CD4-positive, alpha-beta T cell treated with Interleukin-17A for 1 hour (primary cell): ENCODE measurements at regions not wholly inside any gene's neighbourhood (a gene's known extent, or its start where the extent isn't known, plus 50 kb on each side); places are given as distances from the start of the nearest gene placed in this dataset.
"Not testable (repeated sequence)": the region's sequence is repeated elsewhere in the genome, so short reads cannot be mapped to it uniquely, and the experiment has no call there.

Experiments
- DNase-seq: peaks from one replicate; pipeline ENCODE4 v3.0.0-alpha.2; 2020

DNA sequence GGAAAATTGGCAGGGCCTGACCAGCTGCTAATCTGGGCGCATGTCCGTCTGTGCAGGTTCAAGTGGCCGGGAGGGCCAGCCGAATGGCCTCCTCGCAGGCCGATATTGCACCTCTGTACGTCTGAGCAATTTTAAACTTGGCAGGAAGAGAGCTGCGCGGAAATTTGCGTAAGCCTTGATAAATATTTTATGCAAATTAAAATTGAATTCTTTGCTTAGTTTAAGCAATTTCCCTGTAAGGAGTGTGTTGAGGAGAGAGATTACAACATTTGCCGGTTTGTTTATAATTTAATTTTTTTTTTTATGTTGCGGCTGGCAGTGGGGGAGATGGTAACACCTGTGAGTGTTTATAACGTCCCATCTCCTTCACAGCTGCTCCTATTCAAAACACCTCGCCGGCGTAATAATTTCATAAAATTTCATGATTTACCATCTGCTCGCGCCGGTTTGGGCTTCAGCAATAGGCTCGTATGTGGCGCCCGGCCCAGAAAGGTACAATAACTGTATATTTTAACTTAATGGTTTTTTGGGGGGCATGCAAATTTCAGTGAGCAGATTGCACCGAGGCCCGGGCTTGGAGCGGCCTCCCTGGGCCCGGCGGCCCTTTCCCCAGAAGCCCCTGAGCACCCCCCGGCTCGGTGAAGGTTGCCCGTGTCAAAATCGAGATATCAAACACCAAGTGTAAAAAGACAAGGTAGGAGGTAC, 269.4 kb upstream of the MVB12B start:
- no peak for DNase-seq

- no peak for DNase-seq
Measured at GRCh38 chr9:126058011-126058531, 268.6 kb upstream of the MVB12B start.

DNA sequence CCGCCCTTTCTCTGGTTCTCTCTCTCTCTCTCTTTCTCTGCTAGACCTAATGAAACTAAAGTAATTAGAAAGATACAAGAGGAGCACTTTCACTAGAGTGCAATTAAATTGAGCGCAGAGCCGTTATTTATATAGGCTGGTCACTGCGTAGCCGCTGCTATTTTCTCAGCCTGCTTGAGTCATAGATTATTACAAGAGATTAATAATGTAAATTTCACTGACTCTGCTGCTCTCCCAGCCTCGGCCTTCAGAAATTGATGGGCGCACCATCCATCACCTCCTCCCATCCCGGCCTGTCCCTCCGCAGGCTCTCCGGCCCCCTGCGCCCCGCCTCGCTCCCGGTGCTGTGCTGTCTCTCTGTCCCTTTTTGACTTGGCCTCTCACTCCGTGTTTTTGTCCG, 268.0 kb upstream of the MVB12B start:
- no peak for DNase-seq

DNA sequence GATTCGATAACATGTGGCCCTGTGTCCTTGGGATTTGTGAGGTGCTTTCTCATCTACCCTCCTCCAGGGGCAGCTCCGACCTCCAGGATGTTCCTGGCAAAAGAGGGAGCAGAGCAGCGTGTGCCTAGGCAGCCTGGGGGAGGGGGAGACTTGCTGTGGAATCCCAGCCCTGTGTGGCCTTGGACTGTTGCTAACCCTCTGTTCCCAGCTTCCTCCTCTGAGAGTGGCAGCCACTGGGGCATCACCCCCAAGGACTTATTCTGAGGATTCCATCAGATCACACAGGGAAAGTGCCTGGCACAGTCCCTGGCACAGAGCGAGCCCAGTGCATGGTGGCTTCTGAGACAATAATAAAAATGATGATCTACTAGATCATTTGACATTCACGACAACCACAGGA, 265.1 kb upstream of the MVB12B start:
- no peak for DNase-seq

- no peak for DNase-seq
Measured at GRCh38 chr9:126062158-126062886, 264.3 kb upstream of the MVB12B start.

DNA sequence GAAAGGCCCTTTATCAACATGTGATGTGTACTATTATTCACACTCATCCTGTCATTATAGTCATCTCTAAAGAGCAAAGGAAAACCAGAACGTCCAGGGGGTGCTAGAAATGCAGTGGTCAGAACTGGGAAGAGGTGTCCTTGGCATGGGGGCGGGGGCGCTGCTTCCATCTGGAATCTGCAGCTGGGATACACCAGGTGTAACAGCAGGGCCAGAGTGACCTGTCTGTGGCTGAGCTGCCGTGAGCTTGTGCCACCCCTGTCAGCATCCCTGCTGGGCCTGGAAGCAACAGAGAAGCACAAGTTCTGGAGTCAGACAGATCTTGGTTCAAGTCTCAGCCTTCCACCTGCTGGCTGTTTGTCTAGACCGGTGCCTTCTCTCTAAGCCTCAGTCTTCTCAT, 263.3 kb upstream of the MVB12B start:
- no peak for DNase-seq

DNA sequence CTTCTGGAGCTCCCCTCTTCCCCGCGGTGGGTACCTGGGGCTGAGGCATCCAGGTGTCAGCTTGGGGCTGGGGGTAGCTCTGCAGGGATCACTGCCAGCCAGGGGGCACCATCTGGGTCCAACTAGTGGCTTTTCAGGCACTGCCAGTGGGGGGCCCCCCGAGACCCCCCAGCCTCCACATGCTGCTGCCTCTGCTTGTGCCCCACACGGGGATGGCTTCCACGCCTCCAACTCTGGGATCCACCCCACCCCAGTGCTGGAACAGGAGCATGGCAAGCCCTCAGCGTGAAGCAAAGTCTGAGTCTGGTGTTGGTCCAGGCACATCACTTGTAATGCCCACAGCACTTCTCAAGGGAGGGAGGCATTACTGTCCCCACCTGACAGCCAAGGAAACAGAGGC, 260.5 kb upstream of the MVB12B start:
- DNase-seq: no peak

GRCh38 chr9:126067031-126067734, 259.4 kb upstream of the MVB12B start:
- DNase-seq: no peak

DNA sequence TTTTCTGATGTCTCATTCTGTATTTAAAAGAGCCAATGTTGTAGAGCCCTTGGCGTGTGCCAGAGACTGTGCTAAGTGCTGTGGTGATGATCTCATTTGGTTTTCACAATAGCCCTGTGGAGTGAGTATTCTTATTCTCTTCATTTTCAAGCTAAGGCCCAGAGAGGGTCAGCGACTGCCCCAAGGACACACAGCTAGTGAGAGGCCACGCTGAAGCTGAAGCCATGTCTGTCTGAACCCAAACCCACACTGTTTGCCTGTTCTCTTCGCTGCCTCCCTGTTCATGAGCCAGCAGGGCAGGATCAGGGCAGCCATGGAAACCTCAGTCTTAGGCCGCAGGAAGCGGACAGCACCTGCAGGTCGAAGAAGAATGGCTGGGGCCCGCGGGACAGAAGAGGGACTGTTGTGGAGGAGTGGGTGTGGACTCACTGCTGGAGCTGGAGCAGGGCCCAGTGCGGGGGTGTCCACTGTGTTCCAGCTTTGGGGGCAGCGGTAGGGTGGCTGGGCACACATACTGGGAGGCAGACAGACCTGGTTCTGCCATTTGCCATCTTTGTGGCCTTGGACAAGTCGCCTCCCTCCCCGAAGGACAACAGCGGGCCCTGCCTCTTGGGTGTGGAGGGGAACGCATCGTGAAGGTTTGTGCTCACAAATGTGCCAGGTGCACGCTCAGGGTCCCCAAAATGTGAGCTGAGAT, 257.9 kb upstream of the MVB12B start:
- no peak for DNase-seq

DNA sequence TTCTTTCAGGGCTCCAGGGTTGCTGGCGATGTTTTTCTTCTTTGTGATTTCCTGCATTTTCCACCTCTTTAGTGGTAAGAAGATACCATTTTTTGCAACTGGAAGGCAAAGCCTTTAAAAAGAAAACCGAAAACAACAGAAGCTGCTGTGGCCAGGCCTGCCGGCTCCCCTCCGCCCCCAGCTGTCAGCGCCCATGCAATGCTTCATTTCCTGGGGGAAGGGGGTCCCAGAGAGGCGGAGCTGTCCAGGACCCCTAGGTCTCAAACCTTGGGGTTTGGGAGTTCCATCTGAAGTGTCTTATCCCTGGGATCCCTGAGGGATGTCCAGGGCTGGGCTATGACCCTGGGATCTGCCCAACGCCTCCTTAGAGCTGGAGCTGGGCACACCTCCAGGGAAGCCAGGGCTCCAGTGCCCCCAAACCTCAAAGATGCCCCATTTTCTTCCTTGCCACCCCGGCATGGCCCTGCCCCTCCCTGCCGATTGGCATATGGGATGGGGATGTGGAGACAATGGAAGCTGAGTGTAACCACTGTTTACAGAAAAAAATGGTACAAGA, 257.2 kb upstream of the MVB12B start:
- no peak for DNase-seq

DNA sequence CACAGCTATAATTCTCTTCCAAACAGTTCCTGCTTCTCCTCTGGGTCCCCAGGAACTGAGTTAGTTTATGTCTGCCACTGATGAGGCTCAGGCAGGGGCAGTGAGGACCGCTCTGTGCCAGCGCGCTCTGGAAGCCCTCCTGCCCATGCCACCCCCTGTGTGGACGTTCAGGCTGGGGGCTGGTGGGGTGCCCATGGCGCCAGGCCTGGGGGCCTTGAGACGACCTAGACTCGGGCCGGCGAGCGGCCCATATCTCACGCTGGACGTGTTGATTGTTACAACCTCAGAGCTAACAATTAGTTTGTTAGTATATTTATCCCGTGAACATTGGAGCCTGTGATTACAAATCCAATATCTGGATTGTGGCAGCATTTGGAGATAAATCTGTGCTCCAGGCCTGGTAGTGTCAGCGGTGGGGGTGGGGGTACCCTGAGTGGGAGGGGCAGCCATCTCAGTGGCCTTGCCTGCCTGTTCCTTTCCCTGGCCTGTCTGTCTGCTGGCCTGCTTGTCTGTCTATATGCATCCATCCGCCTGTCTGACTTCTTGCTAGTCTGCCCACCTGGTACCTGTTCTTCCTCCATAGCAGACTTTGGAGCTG, 256.5 kb upstream of the MVB12B start:
- DNase-seq: no peak

DNA sequence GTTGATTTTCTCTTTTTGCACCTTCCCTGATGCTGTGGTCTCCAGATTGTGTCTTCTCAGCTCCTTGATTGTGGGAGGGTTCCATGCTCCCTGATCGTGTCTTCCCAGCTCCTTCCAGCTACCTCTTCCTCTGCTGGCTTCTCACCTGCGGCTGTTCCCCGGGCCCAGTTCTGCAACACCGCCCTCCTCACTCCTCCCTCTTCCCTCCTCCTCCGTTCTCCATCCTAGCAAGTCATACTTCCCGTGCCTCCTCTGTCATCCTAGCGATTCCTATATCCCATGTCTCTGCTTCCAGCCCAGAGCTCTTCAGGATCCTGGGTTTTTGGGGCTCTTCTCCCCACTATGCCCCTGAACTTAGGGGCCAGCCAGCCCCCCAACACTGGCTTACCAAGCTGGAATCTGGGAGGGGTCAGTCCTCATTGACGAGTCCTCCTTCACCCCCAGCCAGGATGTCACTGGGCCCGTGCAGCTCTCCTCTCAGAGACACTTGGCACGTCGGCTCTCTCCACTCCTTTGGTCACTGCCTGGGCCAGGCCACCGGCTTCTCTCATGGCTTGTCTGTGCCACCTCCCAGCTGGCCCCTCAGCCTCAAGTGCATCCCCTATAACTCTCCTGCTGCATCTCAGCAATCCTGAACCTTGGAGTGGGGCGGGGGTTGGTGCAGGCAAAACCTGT, 255.4 kb upstream of the MVB12B start:
- DNase-seq: no peak

DNA sequence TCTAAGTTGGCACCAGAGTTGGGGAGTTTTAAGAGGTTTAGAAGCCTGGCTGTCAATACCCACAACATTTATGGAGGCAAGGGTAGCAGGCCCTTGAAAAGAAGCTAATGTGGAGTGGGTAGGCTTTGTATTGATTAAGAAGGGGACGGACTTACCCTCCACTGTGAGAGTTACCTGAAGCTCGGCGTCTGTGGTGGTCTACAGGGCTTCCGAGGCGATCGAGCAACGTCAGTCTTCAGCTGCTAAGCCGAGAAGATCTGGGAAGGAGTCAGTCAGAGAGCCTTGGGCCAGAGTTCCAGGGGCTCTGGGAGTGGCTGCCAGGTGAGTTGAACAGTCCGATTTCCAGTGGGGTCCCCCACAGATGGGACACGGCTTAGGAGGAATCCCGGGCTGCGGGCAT, 249.0 kb upstream of the MVB12B start:
- DNase-seq: not testable (repeated sequence)

- DNase-seq: no peak
Measured at GRCh38 chr9:126080641-126081040, 246.0 kb upstream of the MVB12B start.

DNA sequence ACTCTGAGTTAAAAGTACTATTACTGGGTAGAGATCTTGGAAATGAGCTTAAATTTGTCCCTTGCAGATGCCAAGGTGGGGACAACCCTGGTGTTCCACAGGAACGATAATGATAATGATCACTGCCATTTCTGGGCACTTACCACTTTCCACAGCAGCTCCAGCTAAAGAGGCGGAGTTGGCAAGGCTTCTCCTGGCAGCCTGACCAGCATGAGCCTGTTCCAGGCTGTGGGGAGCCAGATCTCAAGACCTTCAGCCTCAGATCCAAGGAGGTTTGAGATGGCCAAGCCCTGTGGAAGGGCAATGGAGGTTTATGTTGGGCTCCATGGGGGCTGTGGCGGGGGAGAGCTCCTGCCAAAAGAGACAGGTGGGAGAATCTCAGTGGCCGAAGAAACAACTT, 244.9 kb upstream of the MVB12B start:
- no peak for DNase-seq

- no peak for DNase-seq
Measured at GRCh38 chr9:126084008-126084407, 242.6 kb upstream of the MVB12B start.

- no peak for DNase-seq
Measured at GRCh38 chr9:126084696-126085095, 241.9 kb upstream of the MVB12B start.

- no peak for DNase-seq
Measured at GRCh38 chr9:126085170-126085569, 241.5 kb upstream of the MVB12B start.

DNA sequence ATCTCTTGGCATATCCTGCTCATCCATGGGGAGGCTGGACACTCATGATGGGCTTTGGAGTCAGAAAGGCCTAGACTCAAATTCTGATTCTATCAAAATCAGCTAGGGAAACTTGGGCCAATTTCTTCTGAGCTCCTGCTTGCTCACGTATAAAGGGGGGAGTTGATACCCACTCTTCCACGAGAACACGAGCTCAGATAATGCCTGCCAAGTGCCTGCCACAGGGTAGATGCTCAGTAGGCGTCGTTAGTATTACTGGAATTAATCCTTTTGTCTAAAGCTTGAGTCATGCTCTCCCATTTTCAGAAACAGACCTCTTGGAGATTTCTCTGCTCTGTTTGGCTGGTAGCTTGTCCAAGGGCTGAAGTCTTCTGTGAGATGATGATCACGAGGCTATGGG, 238.3 kb upstream of the MVB12B start:
- no peak for DNase-seq

DNA sequence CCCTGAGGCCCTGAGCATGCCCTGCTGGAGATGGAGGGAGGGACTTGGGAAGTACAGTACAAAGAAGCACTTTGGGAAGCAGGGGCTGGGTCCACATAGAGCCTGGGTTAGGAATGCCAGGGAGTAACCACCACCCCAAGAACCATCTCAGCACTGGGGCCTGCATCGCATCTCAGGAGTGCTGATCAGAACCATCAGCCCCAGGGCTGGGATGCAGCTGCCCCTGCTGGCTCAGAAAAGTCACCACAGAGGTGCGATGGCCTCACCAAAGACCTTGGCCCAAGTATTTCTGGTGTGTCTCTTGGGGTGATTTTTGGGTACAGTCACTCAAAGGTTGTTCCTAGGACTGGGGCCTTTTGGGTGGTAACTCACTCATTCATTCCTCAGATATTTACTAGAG, 236.8 kb upstream of the MVB12B start:
- DNase-seq: no peak

DNA sequence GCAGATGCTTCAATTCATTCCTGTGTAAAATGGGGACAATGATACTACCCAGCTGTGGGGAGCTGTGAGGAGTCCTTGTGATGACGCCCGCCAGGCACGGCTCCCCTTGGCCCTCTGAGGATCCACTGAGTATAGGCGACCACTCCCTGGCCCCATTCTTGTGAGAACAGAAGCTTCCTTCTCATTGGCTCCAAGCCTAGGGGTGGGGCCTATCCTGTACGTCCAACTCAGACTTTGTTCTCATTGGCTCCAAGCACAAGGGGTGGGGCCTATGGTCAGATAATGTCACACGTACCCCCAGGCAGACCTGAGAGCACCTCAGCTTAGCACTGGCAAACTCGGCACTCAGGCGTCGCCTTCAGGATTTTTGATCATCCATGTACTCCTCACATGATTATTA, 232.9 kb upstream of the MVB12B start:
- no peak for DNase-seq
